IMR-90 (cell line): ENCODE measurements at regions not wholly inside any gene's neighbourhood (a gene's known extent, or its start where the extent isn't known, plus 50 kb on each side); places are given as distances from the start of the nearest gene placed in this dataset.

Experiments used
- ATAC-seq: fragments of 200-7000 bp; cut with Tn5 transposase; 2 replicates; pipeline ENCODE4 v1.9.1; 2020; ENCODE audit warnings: low read depth, mild to moderate bottlenecking, moderate library complexity
- BruUV-seq: library from RNA; stranded (reverse); fragments of 400-500 nt; replicated peaks from 2 replicates; lab custom pipeline; 2021; lab: Mats Ljungman, UMichigan
- CTCF ChIA-PET: fragments of 300-600 bp; formaldehyde crosslinking; extraction: SDS; loops from one replicate; lab custom pipeline; 2021; ENCODE audit warnings: antibody characterized with exemption; lab: Yijun Ruan, JAX
- POLR2A ChIA-PET: fragments of 300-600 bp; sonication (Branson Sonifier 250); formaldehyde crosslinking; loops from one replicate; lab custom pipeline; 2022; ENCODE audit warnings: antibody characterized with exemption; ENCODE audit not compliant: unreplicated experiment; lab: Charles Lee
- DNase-seq: peaks from one replicate; pipeline ENCODE4 v3.0.0; 2013
- H2AFZ ChIP-seq: replicated peaks from 2 replicates; pipeline ENCODE3; 2013; ENCODE audit warnings: low read length, mild to moderate bottlenecking; ENCODE audit not compliant: poor library complexity
- H2AK5ac ChIP-seq: 2 replicates; pipeline ENCODE4 v1.6.1; 2013; ENCODE audit warnings: low read depth, low read length, inconsistent platforms
- H2AK9ac ChIP-seq: replicated peaks from 2 replicates; pipeline ENCODE3; 2013; ENCODE audit warnings: mild to moderate bottlenecking, low read depth, low read length, moderate library complexity; ENCODE audit not compliant: poor library complexity
- H2BK120ac ChIP-seq: 2 replicates; pipeline ENCODE4 v1.6.1; 2013; ENCODE audit warnings: low read depth, low read length, inconsistent platforms
- H2BK15ac ChIP-seq: 3 replicates; pipeline ENCODE4 v1.6.1; 2013; ENCODE audit warnings: low read depth, low read length, inconsistent platforms
- H2BK20ac ChIP-seq: 2 replicates; pipeline ENCODE4 v1.6.1; 2013; ENCODE audit warnings: low read depth, mild to moderate bottlenecking, inconsistent platforms, low read length, moderate library complexity
- H2BK5ac ChIP-seq: 2 replicates; pipeline ENCODE4 v1.6.1; 2013; ENCODE audit warnings: mild to moderate bottlenecking, low read depth, low read length, inconsistent platforms; ENCODE audit not compliant: poor library complexity, severe bottlenecking
- H3K14ac ChIP-seq: replicated peaks from 2 replicates; pipeline ENCODE4 v1.6.1; 2013; ENCODE audit warnings: low read depth, low read length, inconsistent platforms
- H3K18ac ChIP-seq: 2 replicates; pipeline ENCODE4 v1.6.1; 2013; ENCODE audit warnings: low read depth, low read length, control low read depth
- H3K23ac ChIP-seq: 2 replicates; pipeline ENCODE4 v1.6.1; 2013; ENCODE audit warnings: low read depth, low read length, inconsistent platforms
- H3K27ac ChIP-seq: 2 replicates; pipeline ENCODE4 v1.5.1; 2013; ENCODE audit warnings: mild to moderate bottlenecking, control low read depth, low read length; ENCODE audit not compliant: insufficient read depth
- H3K27me3 ChIP-seq: 2 replicates; pipeline ENCODE4 v1.6.1; 2013; ENCODE audit warnings: low read length; ENCODE audit not compliant: control insufficient read depth, insufficient read depth
- H3K36me3 ChIP-seq: 2 replicates; pipeline ENCODE4 v1.6.1; 2013; ENCODE audit warnings: low read length, mixed read lengths; ENCODE audit not compliant: control insufficient read depth, insufficient read depth
- H3K4ac ChIP-seq: 2 replicates; pipeline ENCODE4 v1.6.1; 2013; ENCODE audit warnings: low read depth, low read length, inconsistent platforms
- H3K4me1 ChIP-seq: 2 replicates; pipeline ENCODE4 v1.6.1; 2013; ENCODE audit warnings: low read length, mixed read lengths; ENCODE audit not compliant: control insufficient read depth, insufficient read depth
- H3K4me2 ChIP-seq: 2 replicates; pipeline ENCODE4 v1.6.1; 2013; ENCODE audit warnings: low read depth, mild to moderate bottlenecking, control low read depth, low read length, moderate library complexity
- H3K4me3 ChIP-seq: 2 replicates; pipeline ENCODE4 v1.5.1; 2013; ENCODE audit warnings: low read depth, mild to moderate bottlenecking, control low read depth, low read length, moderate library complexity; ENCODE audit not compliant: insufficient read depth
- H3K56ac ChIP-seq: 2 replicates; pipeline ENCODE4 v1.6.1; 2013; ENCODE audit warnings: low read length, inconsistent platforms; ENCODE audit not compliant: insufficient read depth; ENCODE audit errors: extremely low read depth
- H3K79me1 ChIP-seq, 2 experiments: 2 replicates each; pipeline ENCODE4 v1.6.1; 2013; ENCODE audit warnings: low read length in 2 of 2, inconsistent platforms in 1 of 2, low read depth in 1 of 2
- H3K9ac ChIP-seq: 2 replicates; pipeline ENCODE4 v1.6.1; 2013; ENCODE audit warnings: low read depth, low read length, control low read depth
- H3K9me1 ChIP-seq: 2 replicates; pipeline ENCODE4 v1.6.1; 2013; ENCODE audit warnings: low read length, inconsistent platforms; ENCODE audit not compliant: insufficient read depth
- H3K9me3 ChIP-seq: 2 replicates; pipeline ENCODE4 v1.6.1; 2013; ENCODE audit warnings: low read length; ENCODE audit not compliant: control insufficient read depth, insufficient read depth
- H4K20me1 ChIP-seq: 2 replicates; pipeline ENCODE4 v1.6.1; 2013; ENCODE audit warnings: low read length, inconsistent platforms; ENCODE audit not compliant: insufficient read depth
- H4K5ac ChIP-seq: 2 replicates; pipeline ENCODE4 v1.6.1; 2013; ENCODE audit warnings: mild to moderate bottlenecking, low read depth, low read length, control low read depth
- H4K8ac ChIP-seq, 2 experiments: 2 replicates each; pipeline ENCODE4 v1.6.1; 2013; ENCODE audit warnings: low read depth in 2 of 2, low read length in 2 of 2, control low read depth in 1 of 2, inconsistent platforms in 1 of 2
- H4K91ac ChIP-seq: 2 replicates; pipeline ENCODE4 v1.6.1; 2013; ENCODE audit warnings: low read depth, low read length, inconsistent platforms; ENCODE audit not compliant: insufficient read depth
- BHLHE40 ChIP-seq: fragments of 150-350 bp; IDR thresholded peaks from 2 replicates; pipeline ENCODE4 v1.6.1; 2016; ENCODE audit warnings: mild to moderate bottlenecking, low read depth, low read length
- CHD1 ChIP-seq: IDR thresholded peaks from 2 replicates; pipeline ENCODE4 v1.6.1; 2012; ENCODE audit warnings: low read depth, low read length, improper control_type of control experiment
- MAZ ChIP-seq: IDR thresholded peaks from 2 replicates; pipeline ENCODE4 v1.6.1; 2012; ENCODE audit warnings: low read depth, mild to moderate bottlenecking, low read length, improper control_type of control experiment, moderate library complexity, borderline replicate concordance
- MXI1 ChIP-seq: IDR thresholded peaks from 2 replicates; pipeline ENCODE4 v1.6.1; 2012; ENCODE audit warnings: low read depth, mild to moderate bottlenecking, low read length, moderate library complexity, borderline replicate concordance
- NFE2L2 ChIP-seq: fragments of 150-350 bp; IDR thresholded peaks from 2 replicates; pipeline ENCODE4 v1.6.1; 2016; ENCODE audit warnings: low read depth, mild to moderate bottlenecking, low read length
- RAD21 ChIP-seq: IDR thresholded peaks from 2 replicates; pipeline ENCODE4 v1.6.1; 2012; ENCODE audit warnings: low read length, improper control_type of control experiment
- RFX5 ChIP-seq: IDR thresholded peaks from 2 replicates; pipeline ENCODE4 v1.8.0; 2012; ENCODE audit warnings: low read depth, mild to moderate bottlenecking, low read length, moderate library complexity
- SMC3 ChIP-seq: fragments of 150-350 bp; IDR thresholded peaks from 2 replicates; pipeline ENCODE4 v1.6.1; 2016; ENCODE audit warnings: low read depth, mild to moderate bottlenecking, antibody characterized with exemption, low read length, moderate library complexity
- USF2 ChIP-seq: fragments of 150-350 bp; IDR thresholded peaks from 2 replicates; pipeline ENCODE4 v1.6.1; 2017; ENCODE audit warnings: mild to moderate bottlenecking, antibody characterized with exemption, low read length, low read depth
- WGBS, 2 experiments: methylation state at CpG; one replicate each; pipeline versions ENCODE4 v1.1.5 to v1.1.7; 2013; ENCODE audit warnings: missing lambda C conversion rate in 2 of 2; ENCODE audit not compliant: insufficient read length in 1 of 2; ENCODE audit errors: extremely low coverage in 2 of 2; 5-methylcytosine and 5-hydroxymethylcytosine counted together
- dilution Hi-C: fragments of 300-500 bp; cut with HindIII; formaldehyde crosslinking; loops from one replicate; pipeline ENCODE4 v1.14.3; 2018; ENCODE audit warnings: low sequenced_read_pairs; ENCODE audit not compliant: unreplicated experiment
- in situ Hi-C: fragments of 300-500 bp; cut with MboI; formaldehyde crosslinking; loops from 3 replicates; pipeline ENCODE4 v1.14.3; 2019; ENCODE audit warnings: low sequenced_read_pairs, inconsistent platforms, mixed read lengths
- intact Hi-C: fragments of 100-400 bp; cut with micrococcal nuclease; formaldehyde crosslinking; loops from 2 replicates; pipeline ENCODE4 v1.10.0; 2022
- TF ChIP-seq, protein P1 (sequence below): conservative IDR thresholded peaks from 2 replicates; pipeline ENCODE4 v1.5.1; 2012; ENCODE audit warnings: mild to moderate bottlenecking, low read depth, low read length, improper control_type of control experiment

- no peak overlapping the region for H3K18ac ChIP-seq
- H4K20me1 ChIP-seq, result no peaks in the 10 kb centered on the region
- H3K79me1 ChIP-seq, result no peaks in the 10 kb centered on the region
- no peak overlapping the region for H3K56ac ChIP-seq
- H3K4me3 ChIP-seq, result no peak overlapping the region
- H3K4ac ChIP-seq, result no peak overlapping the region
- no peaks in the 10 kb centered on the region for H3K9me3 ChIP-seq
- no peak overlapping the region for H2BK5ac ChIP-seq
- no peak overlapping the region for H3K4me2 ChIP-seq
- H3K23ac ChIP-seq, result no peak overlapping the region
- TF ChIP-seq MXI1 (no peak), USF2 (no peak), RAD21 (no peak), BHLHE40 (no peak), NFE2L2 (no peak), SMC3 (no peak), CHD1 (no peak), RFX5 (no peak), MAZ (no peak)
- TF ChIP-seq, protein P1, sequence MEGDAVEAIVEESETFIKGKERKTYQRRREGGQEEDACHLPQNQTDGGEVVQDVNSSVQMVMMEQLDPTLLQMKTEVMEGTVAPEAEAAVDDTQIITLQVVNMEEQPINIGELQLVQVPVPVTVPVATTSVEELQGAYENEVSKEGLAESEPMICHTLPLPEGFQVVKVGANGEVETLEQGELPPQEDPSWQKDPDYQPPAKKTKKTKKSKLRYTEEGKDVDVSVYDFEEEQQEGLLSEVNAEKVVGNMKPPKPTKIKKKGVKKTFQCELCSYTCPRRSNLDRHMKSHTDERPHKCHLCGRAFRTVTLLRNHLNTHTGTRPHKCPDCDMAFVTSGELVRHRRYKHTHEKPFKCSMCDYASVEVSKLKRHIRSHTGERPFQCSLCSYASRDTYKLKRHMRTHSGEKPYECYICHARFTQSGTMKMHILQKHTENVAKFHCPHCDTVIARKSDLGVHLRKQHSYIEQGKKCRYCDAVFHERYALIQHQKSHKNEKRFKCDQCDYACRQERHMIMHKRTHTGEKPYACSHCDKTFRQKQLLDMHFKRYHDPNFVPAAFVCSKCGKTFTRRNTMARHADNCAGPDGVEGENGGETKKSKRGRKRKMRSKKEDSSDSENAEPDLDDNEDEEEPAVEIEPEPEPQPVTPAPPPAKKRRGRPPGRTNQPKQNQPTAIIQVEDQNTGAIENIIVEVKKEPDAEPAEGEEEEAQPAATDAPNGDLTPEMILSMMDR, result no peak
- H3K27me3 ChIP-seq, result no peaks in the 10 kb centered on the region
- H2BK20ac ChIP-seq, result no peak overlapping the region
- no peak overlapping the region for H3K27ac ChIP-seq
- H2BK120ac ChIP-seq, result no peak overlapping the region
- no peaks in the 10 kb centered on the region for H3K36me3 ChIP-seq
- DNase-seq (no peak), ATAC-seq (no peak)
- no peak overlapping the region for H3K9ac ChIP-seq
- no peak overlapping the region for H3K14ac ChIP-seq
- H2BK15ac ChIP-seq, result no peak overlapping the region
- ChIA-PET POLR2A (no interaction called here), CTCF (no interaction called here)
- intact Hi-C loops (no loop called here), dilution Hi-C loops (no loop called here), in situ Hi-C loops (no loop called here)
- no peaks in the 10 kb centered on the region for H3K4me1 ChIP-seq
- no CpG with 5 or more reads among the region's 1 CpG for WGBS, 2 experiments
- no peak overlapping the region for H2AFZ ChIP-seq
- no peak overlapping the region for H4K91ac ChIP-seq
- H4K5ac ChIP-seq, result no peak overlapping the region
- no peak overlapping the region for H4K8ac ChIP-seq
- no TSS peak for BruUV-seq
- H3K9me1 ChIP-seq, result no peaks in the 10 kb centered on the region
- no peak overlapping the region for H2AK5ac ChIP-seq
- no peak overlapping the region for H2AK9ac ChIP-seq
Observed at GRCh38 chr6:150531957-150532356, 67.7 kb upstream of the PLEKHG1 start.
